HG02973 (cell line): ENCODE measurements at regions not wholly inside any gene's neighbourhood (a gene's known extent, or its start where the extent isn't known, plus 50 kb on each side); places are given as distances from the start of the nearest gene placed in this dataset.
A peak's percentile ranks its signal among the peaks of the same experiment; 100 is the strongest.

Experiments used
- ATAC-seq: cut with Tn5 transposase; IDR thresholded peaks from one replicate; pipeline ENCODE4 v1.9.1; 2021; ENCODE audit warnings: moderate library complexity; ENCODE audit not compliant: unreplicated experiment

- no peak for ATAC-seq
Observed at GRCh38 chr21:15363921-15364320, 299.1 kb upstream of the NRIP1 start.

- ATAC-seq = no peak
Observed at GRCh38 chr21:15365751-15366392, 301.1 kb upstream of the NRIP1 start.

- ATAC-seq = no peak
Observed at GRCh38 chr21:15366555-15366954, 301.8 kb upstream of the NRIP1 start.

DNA sequence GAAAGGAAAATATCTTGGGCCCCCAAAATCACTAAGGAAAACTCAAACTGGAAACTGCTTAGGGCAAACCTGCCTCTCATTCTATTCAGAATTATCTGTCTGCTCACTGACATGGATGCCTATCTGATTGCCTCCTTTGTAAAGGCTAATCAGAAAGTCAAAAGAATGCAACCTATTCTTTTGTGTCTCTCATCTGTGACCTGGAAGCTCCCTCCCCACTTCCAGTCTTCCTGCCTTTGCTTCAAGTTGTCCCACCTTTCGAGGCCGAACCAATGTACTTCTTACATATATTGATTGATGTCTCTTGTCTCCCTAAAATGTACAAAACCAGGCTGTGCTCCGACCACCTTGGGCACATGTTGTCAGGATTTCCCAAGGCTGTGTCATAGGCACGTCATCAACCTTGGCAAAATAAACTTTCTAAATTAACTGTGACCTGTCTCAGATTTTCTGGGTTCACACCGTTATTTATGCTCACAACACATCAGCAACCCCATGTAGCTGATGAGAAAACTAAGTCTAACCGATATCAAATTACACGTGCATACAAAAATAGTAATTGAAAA, 302.3 kb upstream of the NRIP1 start:
- ATAC-seq = no peak

GRCh38 chr21:15370462-15370975, 305.7 kb upstream of the NRIP1 start:
- no peak for ATAC-seq

DNA sequence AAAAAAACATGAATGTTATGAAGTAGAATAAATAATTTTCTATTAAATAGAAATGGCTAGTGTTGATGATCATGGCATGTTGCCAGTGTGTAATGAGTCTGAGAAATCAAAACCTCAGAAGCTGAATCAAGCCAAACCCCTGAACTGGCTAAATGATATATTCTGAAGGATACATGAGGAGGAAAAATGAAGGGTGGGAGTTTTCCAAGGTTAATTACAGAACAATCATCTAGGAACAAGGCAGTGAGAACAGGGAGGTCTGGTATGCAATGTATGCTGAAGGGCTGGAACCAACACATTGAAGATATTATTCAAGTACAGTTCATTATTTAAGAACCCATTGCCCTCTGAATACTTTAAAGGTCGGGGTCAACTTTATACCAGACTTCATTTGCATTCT, 309.1 kb upstream of the NRIP1 start:
- no peak for ATAC-seq

- ATAC-seq = no peak
Observed at GRCh38 chr21:15379776-15380175, 315.0 kb upstream of the NRIP1 start.

- no peak for ATAC-seq
Observed at GRCh38 chr21:15383588-15383987, 318.8 kb upstream of the NRIP1 start.

GRCh38 chr21:15390049-15390448, 325.2 kb upstream of the NRIP1 start:
- no peak for ATAC-seq

DNA sequence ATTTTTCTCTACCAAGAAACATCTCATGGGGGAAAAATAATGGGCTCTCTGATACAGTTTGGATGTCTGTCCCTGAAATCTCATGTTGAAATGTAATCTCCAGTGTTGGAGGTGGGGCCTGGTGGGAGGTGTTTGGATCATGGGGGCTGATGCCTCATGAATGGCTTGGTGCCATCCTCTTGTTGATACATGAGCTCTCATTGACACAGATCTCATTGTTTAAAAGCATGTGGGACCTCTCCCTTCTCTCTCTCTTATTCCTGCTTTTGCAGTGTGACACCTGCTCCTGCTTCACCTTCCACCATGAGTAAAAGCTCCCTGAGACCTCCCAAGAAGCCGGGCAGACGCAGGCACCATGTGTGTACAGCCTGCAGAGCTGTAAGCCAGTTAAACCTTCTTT, 332.5 kb upstream of the NRIP1 start:
- no peak for ATAC-seq

GRCh38 chr21:15400905-15401304, 328.9 kb upstream of the USP25 start:
- no peak for ATAC-seq

GRCh38 chr21:15401331-15401730, 328.5 kb upstream of the USP25 start:
- no peak for ATAC-seq

GRCh38 chr21:15405214-15405613, 324.6 kb upstream of the USP25 start:
- no peak for ATAC-seq

GRCh38 chr21:15406791-15407190, 323.0 kb upstream of the USP25 start:
- ATAC-seq = no peak

DNA sequence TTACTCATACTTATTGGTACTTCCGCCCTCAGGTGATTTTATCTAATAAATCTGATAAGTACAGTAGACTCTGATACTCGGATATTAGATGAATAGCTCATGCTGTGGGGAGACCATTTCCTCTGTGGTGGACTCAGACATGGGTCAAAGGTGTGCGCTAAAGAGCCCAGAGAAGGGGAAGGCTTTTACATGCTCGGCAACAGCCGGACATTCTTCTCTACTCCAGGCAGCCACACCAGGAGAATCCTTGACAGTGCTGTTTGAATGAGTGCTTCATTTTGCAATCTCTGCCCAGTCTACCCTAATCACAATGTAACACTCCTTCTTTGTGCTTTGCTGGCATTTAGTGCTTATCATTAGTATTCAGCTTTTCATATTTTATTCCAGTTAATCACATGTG, 322.2 kb upstream of the USP25 start:
- no peak for ATAC-seq

DNA sequence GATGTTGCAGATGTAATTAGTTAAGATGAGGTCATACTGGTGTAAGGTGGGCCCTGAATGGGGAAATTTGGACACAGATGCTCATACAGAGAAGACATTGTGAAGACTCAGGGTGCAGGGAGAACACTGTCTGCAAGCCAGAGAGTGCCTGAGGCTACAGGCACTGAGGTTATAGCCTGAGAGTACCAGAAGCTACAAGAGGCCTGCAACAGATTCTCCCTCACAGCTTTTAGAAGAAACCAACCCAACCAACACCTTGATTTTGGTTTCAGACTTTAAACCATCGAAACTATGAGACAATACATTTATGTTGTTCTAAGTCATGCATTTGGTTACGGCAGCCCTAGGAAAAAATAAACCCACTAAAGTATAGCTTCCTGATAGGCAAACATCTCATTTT, 321.7 kb upstream of the USP25 start:
- peak; percentile 71 for ATAC-seq

GRCh38 chr21:15409031-15409430, 320.8 kb upstream of the USP25 start:
- ATAC-seq = no peak

GRCh38 chr21:15410853-15411252, 318.9 kb upstream of the USP25 start:
- ATAC-seq = no peak

DNA sequence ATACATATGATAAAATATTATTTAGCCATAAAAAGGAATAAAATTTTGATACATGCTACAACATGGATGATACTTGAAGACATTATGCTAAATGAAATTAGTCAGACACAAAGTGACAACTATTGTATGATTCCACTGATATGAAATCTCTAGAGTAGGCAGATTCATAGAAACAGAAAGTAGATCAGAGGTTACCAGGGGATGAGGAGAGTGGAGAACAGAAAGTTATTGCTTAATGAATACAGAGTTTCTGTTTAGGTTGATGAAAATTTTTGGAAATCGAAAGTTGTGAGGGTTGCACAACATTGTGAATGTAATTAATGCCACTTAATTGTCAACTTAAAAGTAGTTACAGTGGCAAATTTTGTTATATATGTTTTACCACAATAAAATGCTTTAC, 315.7 kb upstream of the USP25 start:
- ATAC-seq = no peak

DNA sequence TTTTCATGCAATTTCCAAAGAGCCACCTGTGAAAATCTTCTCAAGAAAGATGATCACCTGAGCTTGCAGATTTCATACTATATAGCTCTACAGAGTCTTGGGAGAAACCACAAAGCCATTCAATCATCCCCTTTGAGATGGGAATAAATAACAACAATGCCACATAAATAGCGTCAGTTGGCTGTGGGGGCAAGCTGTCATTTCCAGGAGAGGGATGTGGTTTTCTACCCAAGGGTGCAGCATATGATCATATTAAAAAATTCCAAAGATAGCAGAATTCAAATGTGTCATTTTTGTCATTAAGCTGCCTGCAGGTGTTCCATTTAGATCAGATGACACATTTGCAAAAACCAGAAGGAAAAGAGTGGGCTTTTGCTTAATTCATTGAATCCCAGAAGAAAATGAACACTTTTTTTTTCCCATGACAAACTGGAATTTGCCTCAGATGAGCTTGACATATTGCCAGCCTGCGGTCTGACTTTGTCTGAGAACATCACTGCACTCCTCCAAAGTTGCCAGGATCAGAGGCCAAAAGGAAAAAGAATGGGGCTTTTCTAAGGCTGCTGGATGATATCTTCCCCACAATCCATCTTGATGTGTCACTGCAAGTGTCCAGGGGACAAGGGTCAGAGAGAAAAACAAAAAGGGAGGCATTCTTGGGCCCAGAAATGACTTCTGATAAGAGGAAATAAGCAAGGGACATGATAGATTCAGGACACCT, 314.1 kb upstream of the USP25 start:
- ATAC-seq = no peak

GRCh38 chr21:15421441-15421881, 308.3 kb upstream of the USP25 start:
- ATAC-seq = no peak

GRCh38 chr21:15421947-15422346, 307.8 kb upstream of the USP25 start:
- ATAC-seq = no peak
